ENCODE measurements at regions not wholly inside any gene's neighbourhood (a gene's known extent, or its start where the extent isn't known, plus 50 kb on each side); places are given as distances from the start of the nearest gene placed in this dataset.

- TF ChIP-seq EZH2 (IDR thresholded peaks at IDR 0.05; ENCODE audit: borderline replicate concordance, low read depth, low read length, poor library complexity, severe bottlenecking), result no peak
- TF ChIP-seq CTCF (conservative IDR thresholded peaks at IDR 0.05; ENCODE audit: low read depth, low read length), result no peak
Measured at GRCh38 chr1:214974002-214974401, 108.5 kb upstream of the KCNK2 start.
